ENCODE measurements at regions not wholly inside any gene's neighbourhood (a gene's known extent, or its start where the extent isn't known, plus 50 kb on each side); places are given as distances from the start of the nearest gene placed in this dataset.
A peak's percentile ranks its signal among the peaks of the same experiment; 100 is the strongest.

DNA sequence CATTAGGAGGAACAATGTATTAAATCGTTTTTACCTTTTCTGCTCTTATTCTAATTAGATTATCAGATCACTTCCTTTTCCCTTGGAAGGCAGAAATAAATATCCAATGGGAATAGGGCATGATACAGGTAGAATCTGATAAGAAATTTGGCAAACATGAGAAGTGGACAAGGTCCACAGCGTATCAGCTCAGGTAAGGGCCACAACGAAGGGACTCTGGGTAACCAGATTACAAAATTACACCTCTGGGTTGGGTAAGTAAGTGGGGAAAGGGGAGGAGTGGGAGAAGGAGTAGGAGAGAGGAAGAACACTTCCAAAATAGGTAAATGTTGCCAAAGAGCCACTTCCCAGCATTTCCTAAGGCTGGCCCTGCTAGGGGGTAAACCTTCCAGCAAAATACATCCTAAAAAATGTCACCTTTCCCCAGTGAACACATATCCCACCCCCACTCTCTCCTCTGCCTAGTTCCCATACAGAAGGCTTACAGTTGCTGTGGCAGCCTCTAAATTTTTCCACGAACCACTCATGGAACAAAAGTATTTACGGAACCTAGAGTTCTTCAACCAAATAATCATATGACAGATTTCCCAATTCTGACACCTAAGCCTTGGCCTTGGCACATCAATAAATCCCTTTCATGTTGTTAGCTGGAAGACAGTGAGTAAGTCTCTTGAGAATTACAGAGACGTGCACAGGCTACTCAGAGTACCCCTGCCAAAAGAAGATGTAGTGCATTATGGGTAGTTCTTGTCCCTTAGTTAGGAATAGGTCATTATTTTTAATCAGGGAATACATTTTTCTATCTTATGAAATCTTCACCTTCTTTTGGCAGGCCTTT lies 51.5 kb upstream of the DLX6 start:
- no peaks in the 10 kb centered on the region for H3K36me3 ChIP-seq (ENCODE audit: insufficient read depth, low read length)

More for the DNA sequence above, 51.5 kb upstream of the DLX6 start:
- Histone ChIP-seq H2AFZ (ENCODE audit: low read length, unreplicated experiment) (no peak overlapping the region), H3K4me3 (ENCODE audit: low read depth, low read length) (peak overlapping the region; percentile 31; the same call in 1 of the 2 replicates), H3K27ac (ENCODE audit: low read depth, low read length) (peak overlapping the region; percentile 56), H3K4me1 (ENCODE audit: control insufficient read depth, insufficient read depth, low read length, unreplicated experiment) (peaks cover 40% of the 10 kb centered on the region), H3K79me2 (ENCODE audit: control insufficient read depth, insufficient read depth, low read length, unreplicated experiment) (no peaks in the 10 kb centered on the region), H3K27me3 (ENCODE audit: insufficient read depth, low read length) (no peaks in the 10 kb centered on the region)

Data from ACC112 (cell line).